Activated T-cell treated with anti-CD3 and anti-CD28 coated beads for 4 hours (primary cell): ENCODE measurements at regions not wholly inside any gene's neighbourhood (a gene's known extent, or its start where the extent isn't known, plus 50 kb on each side); places are given as distances from the start of the nearest gene placed in this dataset.
"Not testable (repeated sequence)": the region's sequence is repeated elsewhere in the genome, so short reads cannot be mapped to it uniquely, and the experiment has no call there.

Source experiments
- DNase-seq: peaks from one replicate; pipeline ENCODE4 v3.0.0-alpha.2; 2020

- DNase-seq = no peak
Observed at GRCh38 chr2:14828968-14829367, 196.5 kb downstream of the LRATD1 start.

GRCh38 chr2:14831458-14831857 is 198.9 kb downstream of the LRATD1 start:
- DNase-seq = no peak

- no peak for DNase-seq
Observed at GRCh38 chr2:14843507-14844204, 211.1 kb downstream of the LRATD1 start.

GRCh38 chr2:14855751-14856150 is 223.2 kb downstream of the LRATD1 start:
- DNase-seq = no peak

GRCh38 chr2:14861181-14861580 is 228.7 kb downstream of the LRATD1 start:
- no peak for DNase-seq

- no peak for DNase-seq
Observed at GRCh38 chr2:14866736-14867352, 234.3 kb downstream of the LRATD1 start.

- DNase-seq = no peak
Observed at GRCh38 chr2:14867853-14868252, 235.3 kb downstream of the LRATD1 start.

- no peak for DNase-seq
Observed at GRCh38 chr2:14872779-14873325, 240.3 kb downstream of the LRATD1 start.

- no peak for DNase-seq
Observed at GRCh38 chr2:14881651-14882327, 249.3 kb downstream of the LRATD1 start.

- no peak for DNase-seq
Observed at GRCh38 chr2:14884651-14885050, 252.1 kb downstream of the LRATD1 start.

- no peak for DNase-seq
Observed at GRCh38 chr2:14891546-14891945, 259.0 kb downstream of the LRATD1 start.

GRCh38 chr2:14896330-14897030 is 264.0 kb downstream of the LRATD1 start:
- no peak for DNase-seq

GRCh38 chr2:14899621-14900414 is 267.3 kb downstream of the LRATD1 start:
- DNase-seq = no peak

- no peak for DNase-seq
Observed at GRCh38 chr2:14901737-14902136, 269.2 kb downstream of the LRATD1 start.

GRCh38 chr2:14902953-14903352 is 270.4 kb downstream of the LRATD1 start:
- DNase-seq = no peak

- peak; percentile 5 for DNase-seq
Observed at GRCh38 chr2:14903709-14904374, 271.3 kb downstream of the LRATD1 start.

- DNase-seq = not testable (repeated sequence)
Observed at GRCh38 chr2:14904378-14904777, 271.9 kb downstream of the LRATD1 start.

- DNase-seq = no peak
Observed at GRCh38 chr2:14905571-14905970, 273.1 kb downstream of the LRATD1 start.

GRCh38 chr2:14907014-14907612 is 274.6 kb downstream of the LRATD1 start:
- no peak for DNase-seq

- DNase-seq = no peak
Observed at GRCh38 chr2:14909795-14910194, 277.3 kb downstream of the LRATD1 start.

- no peak for DNase-seq
Observed at GRCh38 chr2:14910654-14911053, 278.1 kb downstream of the LRATD1 start.
